H1 (cell line): ENCODE measurements at regions not wholly inside any gene's neighbourhood (a gene's known extent, or its start where the extent isn't known, plus 50 kb on each side); places are given as distances from the start of the nearest gene placed in this dataset.

Experiments
- CHD7 ChIP-seq: fragments of 300-600 bp; sonication (generic); IDR thresholded peaks from 2 replicates; pipeline ENCODE4 v1.7.1; 2012; ENCODE audit warnings: low read length, moderate library complexity, mild to moderate bottlenecking, inconsistent platforms; ENCODE audit not compliant: insufficient replicate concordance
- FOSL1 ChIP-seq: IDR thresholded peaks from 2 replicates; pipeline ENCODE4 v1.6.1; 2011; ENCODE audit warnings: mild to moderate bottlenecking, low read depth, low read length, moderate library complexity; ENCODE audit not compliant: insufficient read depth
- GTF2F1 ChIP-seq: IDR thresholded peaks from 2 replicates; pipeline ENCODE4 v1.6.1; 2012; ENCODE audit warnings: low read depth, low read length, improper control_type of control experiment, borderline replicate concordance
- HDAC2 ChIP-seq, 2 experiments: fragments of 300-600 bp in 1 of 2; sonication (generic) in 1 of 2; IDR thresholded peaks; 2 replicates each; pipeline ENCODE4 v1.6.1; 2011 to 2012; ENCODE audit warnings: low read depth in 2 of 2, low read length in 2 of 2, mild to moderate bottlenecking in 2 of 2, moderate library complexity in 2 of 2, borderline replicate concordance in 1 of 2, inconsistent platforms in 1 of 2
- POLR2A ChIP-seq, 2 experiments: IDR thresholded peaks; 1 replicate in 1 of 2; 2 replicates in 1 of 2; pipeline ENCODE4 v1.6.1; 2011; ENCODE audit warnings: low read depth in 2 of 2, low read length in 2 of 2, mild to moderate bottlenecking in 2 of 2; ENCODE audit errors: control extremely low read depth in 1 of 2
- SUZ12 ChIP-seq: fragments of 200-600 bp; sonication (generic); IDR thresholded peaks from 2 replicates; pipeline ENCODE4 v1.6.1; 2012; ENCODE audit warnings: mild to moderate bottlenecking, inconsistent platforms, low read length, moderate library complexity, mixed read lengths

- TF ChIP-seq CHD7 (no peak), FOSL1 (no peak), GTF2F1 (no peak), HDAC2 (IDR thresholded peaks at IDR 0.05; ENCODE audit: borderline replicate concordance in 1 of 2, low read depth in 2 of 2, low read length in 2 of 2) (no peak), POLR2A (IDR thresholded peaks at IDR 0.05; ENCODE audit: control extremely low read depth in 1 of 2, low read depth in 2 of 2, low read length in 2 of 2) (no peak), SUZ12 (no peak)
Observed at GRCh38 chr1:187280031-187280430, 451.3 kb downstream of the PLA2G4A start (continued).
